Astrocyte (in vitro differentiated cells and primary cell): ENCODE measurements at regions not wholly inside any gene's neighbourhood (a gene's known extent, or its start where the extent isn't known, plus 50 kb on each side); places are given as distances from the start of the nearest gene placed in this dataset.

ENCODE experiments used
- DNase-seq: peaks from one replicate; pipeline ENCODE4 v3.0.0-alpha.2; 2010; ENCODE audit warnings: low read depth
- FAIRE-seq: peaks from 2 replicates; lab custom pipeline; 2011; peaks lifted over from hg19 to GRCh38; lab: Jason Lieb, UNC
- H2AFZ ChIP-seq: 2 replicates; pipeline ENCODE4 v1.6.0; 2012; ENCODE audit warnings: low read depth, low read length, inconsistent platforms
- H3K27ac ChIP-seq: 2 replicates; pipeline ENCODE4 v1.5.1; 2011; ENCODE audit warnings: low read depth, low read length, inconsistent platforms
- H3K27me3 ChIP-seq: 2 replicates; pipeline ENCODE4 v1.6.0; 2011; ENCODE audit warnings: low read length, inconsistent platforms; ENCODE audit not compliant: insufficient read depth
- H3K36me3 ChIP-seq: 2 replicates; pipeline ENCODE4 v1.5.1; 2011; ENCODE audit warnings: low read length, inconsistent platforms; ENCODE audit not compliant: insufficient read depth
- H3K4me1 ChIP-seq: 2 replicates; pipeline ENCODE4 v1.5.1; 2011; ENCODE audit warnings: low read length, inconsistent platforms; ENCODE audit not compliant: insufficient read depth
- H3K4me2 ChIP-seq: 2 replicates; pipeline ENCODE4 v1.6.0; 2012; ENCODE audit warnings: low read length, inconsistent platforms
- H3K4me3 ChIP-seq: 2 replicates; pipeline ENCODE4 v1.5.1; 2011; ENCODE audit warnings: low read depth, mild to moderate bottlenecking, low read length, inconsistent platforms; ENCODE audit not compliant: insufficient read depth
- H3K79me2 ChIP-seq: 2 replicates; pipeline ENCODE4 v1.6.0; 2012; ENCODE audit warnings: mild to moderate bottlenecking, low read length, inconsistent platforms; ENCODE audit not compliant: insufficient read depth
- H3K9ac ChIP-seq: 2 replicates; pipeline ENCODE4 v1.6.0; 2012; ENCODE audit warnings: mild to moderate bottlenecking, low read length, inconsistent platforms
- H3K9me3 ChIP-seq: 2 replicates; pipeline ENCODE4 v1.5.1; 2012; ENCODE audit warnings: low read depth, mild to moderate bottlenecking, low read length, inconsistent platforms; ENCODE audit not compliant: insufficient read depth
- H4K20me1 ChIP-seq: 2 replicates; pipeline ENCODE4 v1.6.0; 2012; ENCODE audit warnings: low read length, inconsistent platforms; ENCODE audit not compliant: insufficient read depth
- H3K27ac Mint-ChIP-seq: one replicate; pipeline ENCODE4 v1.8.0; 2021; ENCODE audit warnings: mild to moderate bottlenecking, mixed read lengths; ENCODE audit not compliant: unreplicated experiment
- H3K27me3 Mint-ChIP-seq: one replicate; pipeline ENCODE4 v1.8.0; 2021; ENCODE audit warnings: low read depth, mixed read lengths; ENCODE audit not compliant: unreplicated experiment
- H3K36me3 Mint-ChIP-seq: one replicate; pipeline ENCODE4 v1.8.0; 2021; ENCODE audit warnings: low read depth, mixed read lengths; ENCODE audit not compliant: unreplicated experiment
- H3K4me1 Mint-ChIP-seq: one replicate; pipeline ENCODE4 v1.8.0; 2021; ENCODE audit warnings: low read depth, mixed read lengths; ENCODE audit not compliant: unreplicated experiment
- H3K4me3 Mint-ChIP-seq: one replicate; pipeline ENCODE4 v1.8.0; 2021; ENCODE audit warnings: mild to moderate bottlenecking, moderate library complexity, mixed read lengths; ENCODE audit not compliant: unreplicated experiment
- H3K9me3 Mint-ChIP-seq: one replicate; pipeline ENCODE4 v1.8.0; 2021; ENCODE audit warnings: mild to moderate bottlenecking, mixed read lengths; ENCODE audit not compliant: unreplicated experiment
- EZH2 ChIP-seq: IDR thresholded peaks from 2 replicates; pipeline ENCODE4 v1.6.1; 2012; ENCODE audit warnings: mild to moderate bottlenecking, low read length, inconsistent platforms; ENCODE audit not compliant: insufficient read depth
- TF ChIP-seq, protein P1 (sequence below): IDR thresholded peaks from 2 replicates; pipeline ENCODE4 v1.5.1; 2011; ENCODE audit warnings: low read depth, mild to moderate bottlenecking, inconsistent platforms, low read length, moderate library complexity; ENCODE audit not compliant: insufficient read depth

DNA sequence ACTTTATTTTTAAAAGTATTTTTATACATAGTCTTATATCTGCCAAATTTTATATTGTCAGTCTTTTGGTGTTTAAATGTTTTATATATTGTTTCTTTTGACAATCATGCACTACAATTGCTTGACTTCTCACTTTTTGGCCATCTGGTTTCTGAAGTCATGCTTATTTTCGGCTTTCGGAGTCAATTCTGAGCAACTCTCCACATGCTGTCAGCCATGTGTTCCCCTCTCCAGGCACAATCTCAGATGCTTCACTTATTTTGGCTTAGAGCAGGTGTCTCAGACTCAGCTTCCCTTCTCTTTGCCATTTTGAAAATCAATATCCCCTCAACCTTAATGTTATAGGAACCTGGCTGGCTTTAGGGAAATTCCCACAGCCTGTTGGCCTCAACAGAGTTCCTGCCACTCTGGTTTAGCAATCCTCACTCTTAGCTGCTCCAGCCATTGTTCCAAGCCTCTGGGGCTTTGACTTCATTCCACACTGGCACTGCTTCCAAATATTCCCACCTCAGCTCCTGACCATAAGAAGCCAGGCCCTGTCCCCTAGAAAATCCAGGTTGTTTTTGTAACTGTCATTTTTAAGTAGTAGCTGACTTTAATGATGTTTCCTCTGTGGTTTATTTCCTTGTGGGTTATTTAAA, 125.5 kb upstream of the FAR2 start:
- Mint-ChIP-seq H3K27me3 (no peaks in the 10 kb centered on the region), H3K36me3 (no peaks in the 10 kb centered on the region), H3K27ac (no peak overlapping the region), H3K4me3 (no peak overlapping the region), H3K9me3 (no peaks in the 10 kb centered on the region), H3K4me1 (no peaks in the 10 kb centered on the region)
- no peaks in the 10 kb centered on the region for H3K79me2 ChIP-seq
- H3K9ac ChIP-seq: no peak overlapping the region
- no peaks in the 10 kb centered on the region for H3K36me3 ChIP-seq
- H3K27me3 ChIP-seq: no peaks in the 10 kb centered on the region
- H3K27ac ChIP-seq: no peak overlapping the region
- H3K9me3 ChIP-seq: no peaks in the 10 kb centered on the region
- no peak for DNase-seq
- FAIRE-seq: no peak
- TF ChIP-seq, protein P1, sequence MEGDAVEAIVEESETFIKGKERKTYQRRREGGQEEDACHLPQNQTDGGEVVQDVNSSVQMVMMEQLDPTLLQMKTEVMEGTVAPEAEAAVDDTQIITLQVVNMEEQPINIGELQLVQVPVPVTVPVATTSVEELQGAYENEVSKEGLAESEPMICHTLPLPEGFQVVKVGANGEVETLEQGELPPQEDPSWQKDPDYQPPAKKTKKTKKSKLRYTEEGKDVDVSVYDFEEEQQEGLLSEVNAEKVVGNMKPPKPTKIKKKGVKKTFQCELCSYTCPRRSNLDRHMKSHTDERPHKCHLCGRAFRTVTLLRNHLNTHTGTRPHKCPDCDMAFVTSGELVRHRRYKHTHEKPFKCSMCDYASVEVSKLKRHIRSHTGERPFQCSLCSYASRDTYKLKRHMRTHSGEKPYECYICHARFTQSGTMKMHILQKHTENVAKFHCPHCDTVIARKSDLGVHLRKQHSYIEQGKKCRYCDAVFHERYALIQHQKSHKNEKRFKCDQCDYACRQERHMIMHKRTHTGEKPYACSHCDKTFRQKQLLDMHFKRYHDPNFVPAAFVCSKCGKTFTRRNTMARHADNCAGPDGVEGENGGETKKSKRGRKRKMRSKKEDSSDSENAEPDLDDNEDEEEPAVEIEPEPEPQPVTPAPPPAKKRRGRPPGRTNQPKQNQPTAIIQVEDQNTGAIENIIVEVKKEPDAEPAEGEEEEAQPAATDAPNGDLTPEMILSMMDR: no peak
- no peaks in the 10 kb centered on the region for H4K20me1 ChIP-seq
- no peak overlapping the region for H2AFZ ChIP-seq
- no peaks in the 10 kb centered on the region for H3K4me1 ChIP-seq
- no peak overlapping the region for H3K4me3 ChIP-seq
- no peak overlapping the region for H3K4me2 ChIP-seq

GRCh38 chr12:29024117-29024516, 125.0 kb upstream of the FAR2 start:
- Histone ChIP-seq H3K4me1 (no peaks in the 10 kb centered on the region), H3K9ac (no peak overlapping the region), H3K27me3 (no peaks in the 10 kb centered on the region), H3K4me2 (no peak overlapping the region), H3K9me3 (no peaks in the 10 kb centered on the region), H3K36me3 (no peaks in the 10 kb centered on the region), H3K4me3 (no peak overlapping the region), H4K20me1 (no peaks in the 10 kb centered on the region), H3K79me2 (no peaks in the 10 kb centered on the region), H2AFZ (no peak overlapping the region), H3K27ac (no peak overlapping the region)
- no peaks in the 10 kb centered on the region for H3K27me3 Mint-ChIP-seq
- no peaks in the 10 kb centered on the region for H3K4me1 Mint-ChIP-seq
- no peaks in the 10 kb centered on the region for H3K36me3 Mint-ChIP-seq
- no peak for FAIRE-seq
- no peak for DNase-seq
- no peaks in the 10 kb centered on the region for H3K9me3 Mint-ChIP-seq
- H3K27ac Mint-ChIP-seq: no peak overlapping the region
- no peak overlapping the region for H3K4me3 Mint-ChIP-seq
- TF ChIP-seq EZH2: no peak
- TF ChIP-seq, protein P1: peak; percentile 13

GRCh38 chr12:29025937-29026336, 123.1 kb upstream of the FAR2 start:
- Histone ChIP-seq H3K27me3 (no peaks in the 10 kb centered on the region), H3K4me3 (no peak overlapping the region), H3K9me3 (no peaks in the 10 kb centered on the region), H2AFZ (no peak overlapping the region), H3K4me1 (no peaks in the 10 kb centered on the region), H3K4me2 (no peak overlapping the region), H3K27ac (no peak overlapping the region), H3K79me2 (no peaks in the 10 kb centered on the region), H3K9ac (no peak overlapping the region), H4K20me1 (no peaks in the 10 kb centered on the region), H3K36me3 (no peaks in the 10 kb centered on the region)
- Mint-ChIP-seq H3K4me1 (no peaks in the 10 kb centered on the region), H3K9me3 (no peaks in the 10 kb centered on the region), H3K4me3 (no peak overlapping the region), H3K36me3 (no peaks in the 10 kb centered on the region), H3K27ac (no peak overlapping the region), H3K27me3 (no peaks in the 10 kb centered on the region)
- no peak for TF ChIP-seq EZH2
- TF ChIP-seq, protein P1: no peak
- FAIRE-seq (no peak), DNase-seq (no peak)
